B cell (primary cell): ENCODE measurements at regions not wholly inside any gene's neighbourhood (a gene's known extent, or its start where the extent isn't known, plus 50 kb on each side); places are given as distances from the start of the nearest gene placed in this dataset.

ENCODE experiments used
- ATAC-seq: fragments of 200-7000 bp; cut with Tn5 transposase; one replicate; pipeline ENCODE4 v1.10.0; 2021; ENCODE audit warnings: low read depth, mild to moderate bottlenecking, moderate number of reproducible peaks, moderate library complexity
- CTCF ChIA-PET: fragments of 350-600 bp; sonication (Branson Sonifier 250); formaldehyde crosslinking; loops from one replicate; lab custom pipeline; 2021; ENCODE audit warnings: antibody characterized with exemption, inconsistent platforms; lab: Charles Lee
- POLR2A ChIA-PET: fragments of 350-600 bp; sonication (Branson Sonifier 250); formaldehyde crosslinking; loops from one replicate; lab custom pipeline; 2021; ENCODE audit warnings: antibody characterized with exemption; lab: Charles Lee
- DNase-seq: peaks from one replicate; pipeline ENCODE4 v3.0.0; 2013
- H2AFZ ChIP-seq: 2 replicates; pipeline ENCODE4 v1.6.1; 2012; ENCODE audit warnings: mild to moderate bottlenecking, low read depth, low read length; ENCODE audit not compliant: insufficient read depth, poor library complexity, severe bottlenecking
- H3K27ac ChIP-seq, 2 donors: 1 replicate in 1 of 2; 2 replicates in 1 of 2; pipeline ENCODE4 v1.5.1; 2012 to 2013; ENCODE audit warnings: low read length in 2 of 2, mild to moderate bottlenecking in 2 of 2, moderate library complexity in 1 of 2
- H3K27me3 ChIP-seq, 4 experiments: fragments of 200-600 bp in 1 of 4; sonication (generic) in 1 of 4; replicated peaks in 1 of 4; 1 replicate in 2 of 4; 2 replicates in 2 of 4; pipeline versions ENCODE4 v1.6.1 to v1.7.0; 2013 to 2016; ENCODE audit warnings: low read length in 3 of 4, mild to moderate bottlenecking in 2 of 4, mixed read lengths in 1 of 4, moderate library complexity in 1 of 4; ENCODE audit not compliant: insufficient read depth in 4 of 4, control insufficient read depth in 3 of 4; ENCODE audit errors: control extremely low read depth in 1 of 4
- H3K36me3 ChIP-seq, 2 experiments: replicated peaks in 1 of 2; 1 replicate in 1 of 2; 2 replicates in 1 of 2; pipeline versions ENCODE4 v1.6.1 to v1.7.1; 2013; ENCODE audit warnings: low read length in 1 of 2; ENCODE audit not compliant: insufficient read depth in 2 of 2, control insufficient read depth in 1 of 2; ENCODE audit errors: control extremely low read depth in 1 of 2, extremely low read depth in 1 of 2
- H3K4me1 ChIP-seq, 2 donors: fragments of 200-600 bp in 1 of 2; sonication (generic) in 1 of 2; 1 replicate in 1 of 2; 2 replicates in 1 of 2; pipeline versions ENCODE4 v1.5.1 to v1.6.1; 2013 to 2017; ENCODE audit warnings: low read length in 2 of 2; ENCODE audit not compliant: control insufficient read depth in 2 of 2, insufficient read depth in 2 of 2
- H3K4me2 ChIP-seq: replicated peaks from 2 replicates; pipeline ENCODE3; 2012; ENCODE audit warnings: mild to moderate bottlenecking, low read depth, low read length; ENCODE audit not compliant: poor library complexity, severe bottlenecking
- H3K4me3 ChIP-seq, 5 experiments: fragments of 200-600 bp in 1 of 5; sonication (generic) in 1 of 5; 1 replicate in 3 of 5; 2 replicates in 2 of 5; pipeline versions ENCODE4 v1.5.1 to v1.7.0; 2011 to 2016; ENCODE audit warnings: low read length in 4 of 5, mild to moderate bottlenecking in 4 of 5, low read depth in 2 of 5, control low read depth in 1 of 5, moderate library complexity in 1 of 5; ENCODE audit not compliant: insufficient read depth in 1 of 5; ENCODE audit errors: control extremely low read depth in 1 of 5, extremely low read depth in 1 of 5
- H3K79me2 ChIP-seq: fragments of 200-600 bp; sonication (generic); one replicate; pipeline ENCODE4 v1.6.0; 2016; ENCODE audit warnings: low read length; ENCODE audit not compliant: control insufficient read depth, insufficient read depth
- H3K9ac ChIP-seq: fragments of 200-600 bp; sonication (generic); 2 replicates; pipeline ENCODE4 v1.6.1; 2017; ENCODE audit warnings: mild to moderate bottlenecking, low read length, moderate library complexity
- H3K9me3 ChIP-seq, 3 donors: one replicate each; pipeline versions ENCODE4 v1.6.1 to v1.7.1; 2013; ENCODE audit warnings: low read length in 2 of 3; ENCODE audit not compliant: control insufficient read depth in 2 of 3, insufficient read depth in 1 of 3; ENCODE audit errors: control extremely low read depth in 1 of 3
- H4K20me1 ChIP-seq: 2 replicates; pipeline ENCODE4 v1.6.0; 2012; ENCODE audit warnings: mild to moderate bottlenecking, low read length; ENCODE audit not compliant: insufficient read depth, control insufficient read depth, poor library complexity, severe bottlenecking
- H3K27ac Mint-ChIP-seq: one replicate; pipeline ENCODE4 v1.8.0; 2021; ENCODE audit warnings: mixed read lengths
- H3K27me3 Mint-ChIP-seq: one replicate; pipeline ENCODE4 v1.8.0; 2021; ENCODE audit warnings: mixed read lengths
- H3K4me1 Mint-ChIP-seq: one replicate; pipeline ENCODE4 v1.8.0; 2021; ENCODE audit warnings: mixed read lengths
- H3K4me3 Mint-ChIP-seq: one replicate; pipeline ENCODE4 v1.8.0; 2021; ENCODE audit warnings: mixed read lengths
- H3K9me3 Mint-ChIP-seq: one replicate; pipeline ENCODE4 v1.8.0; 2022; ENCODE audit warnings: mixed read lengths; ENCODE audit not compliant: insufficient read depth
- EZH2 ChIP-seq: IDR thresholded peaks from 2 replicates; pipeline ENCODE4 v1.6.1; 2012; ENCODE audit warnings: borderline replicate concordance, low read depth, mild to moderate bottlenecking, moderate library complexity, low read length; ENCODE audit not compliant: insufficient read depth, poor library complexity, severe bottlenecking
- WGBS: methylation state at CpG from one replicate; pipeline ENCODE4 v1.1.5; 2013; ENCODE audit warnings: missing lambda C conversion rate; ENCODE audit not compliant: insufficient coverage; 5-methylcytosine and 5-hydroxymethylcytosine counted together
- intact Hi-C: fragments of 100-400 bp; cut with micrococcal nuclease; formaldehyde crosslinking; loops from one replicate; pipeline ENCODE4 v1.10.0; 2022
- TF ChIP-seq, protein P1 (sequence below): fragments of 200-600 bp; IDR thresholded peaks from one replicate; pipeline ENCODE4 v1.8.0; 2022; ENCODE audit warnings: antibody characterized with exemption, mild to moderate bottlenecking

DNA sequence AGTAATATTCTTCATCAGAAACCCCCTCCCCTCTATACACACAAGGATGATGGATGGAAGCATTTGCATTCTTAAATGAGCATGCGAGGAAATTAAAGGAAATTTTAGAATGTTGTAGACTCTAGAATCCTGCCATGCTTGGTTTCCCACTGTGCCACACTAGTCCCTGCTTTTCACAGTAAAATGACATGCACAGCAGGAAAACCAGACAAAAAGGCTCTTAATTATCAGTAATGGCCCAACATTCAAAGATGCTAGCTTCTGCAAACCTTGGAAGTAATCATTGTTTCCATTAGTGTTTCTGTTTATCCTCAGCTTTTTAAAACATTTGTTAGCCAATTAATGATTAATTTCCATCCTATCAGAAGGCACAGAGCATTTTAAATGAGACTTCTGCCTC, 255.8 kb downstream of the SLCO4C1 start:
- Histone ChIP-seq H3K36me3 (no peaks in the 10 kb centered on the region), H3K9me3 (no peaks in the 10 kb centered on the region), H3K4me3 (no peak overlapping the region), H3K27ac (no peak overlapping the region), H3K4me2 (no peak overlapping the region), H3K79me2 (no peaks in the 10 kb centered on the region), H2AFZ (no peak overlapping the region), H4K20me1 (no peaks in the 10 kb centered on the region), H3K4me1 (no peaks in the 10 kb centered on the region), H3K27me3 (no peaks in the 10 kb centered on the region), H3K9ac (no peak overlapping the region)
- Mint-ChIP-seq H3K9me3 (no peaks in the 10 kb centered on the region), H3K4me1 (no peaks in the 10 kb centered on the region), H3K27ac (no peak overlapping the region), H3K27me3 (no peaks in the 10 kb centered on the region), H3K4me3 (no peak overlapping the region)
- intact Hi-C loops, result no loop called here
- ATAC-seq (no peak), DNase-seq (no peak)
- WGBS, result no CpG with 5 or more reads among the region's 1 CpG
- ChIA-PET CTCF (interaction anchor here (0.6 kb wide), 1 partner anchor 7 kb away, joined by 3 read pairs; no protein-coding TSS in a partner anchor), POLR2A (no interaction called here)
- no peak for TF ChIP-seq EZH2
- TF ChIP-seq, protein P1, sequence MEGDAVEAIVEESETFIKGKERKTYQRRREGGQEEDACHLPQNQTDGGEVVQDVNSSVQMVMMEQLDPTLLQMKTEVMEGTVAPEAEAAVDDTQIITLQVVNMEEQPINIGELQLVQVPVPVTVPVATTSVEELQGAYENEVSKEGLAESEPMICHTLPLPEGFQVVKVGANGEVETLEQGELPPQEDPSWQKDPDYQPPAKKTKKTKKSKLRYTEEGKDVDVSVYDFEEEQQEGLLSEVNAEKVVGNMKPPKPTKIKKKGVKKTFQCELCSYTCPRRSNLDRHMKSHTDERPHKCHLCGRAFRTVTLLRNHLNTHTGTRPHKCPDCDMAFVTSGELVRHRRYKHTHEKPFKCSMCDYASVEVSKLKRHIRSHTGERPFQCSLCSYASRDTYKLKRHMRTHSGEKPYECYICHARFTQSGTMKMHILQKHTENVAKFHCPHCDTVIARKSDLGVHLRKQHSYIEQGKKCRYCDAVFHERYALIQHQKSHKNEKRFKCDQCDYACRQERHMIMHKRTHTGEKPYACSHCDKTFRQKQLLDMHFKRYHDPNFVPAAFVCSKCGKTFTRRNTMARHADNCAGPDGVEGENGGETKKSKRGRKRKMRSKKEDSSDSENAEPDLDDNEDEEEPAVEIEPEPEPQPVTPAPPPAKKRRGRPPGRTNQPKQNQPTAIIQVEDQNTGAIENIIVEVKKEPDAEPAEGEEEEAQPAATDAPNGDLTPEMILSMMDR, result no peak

DNA sequence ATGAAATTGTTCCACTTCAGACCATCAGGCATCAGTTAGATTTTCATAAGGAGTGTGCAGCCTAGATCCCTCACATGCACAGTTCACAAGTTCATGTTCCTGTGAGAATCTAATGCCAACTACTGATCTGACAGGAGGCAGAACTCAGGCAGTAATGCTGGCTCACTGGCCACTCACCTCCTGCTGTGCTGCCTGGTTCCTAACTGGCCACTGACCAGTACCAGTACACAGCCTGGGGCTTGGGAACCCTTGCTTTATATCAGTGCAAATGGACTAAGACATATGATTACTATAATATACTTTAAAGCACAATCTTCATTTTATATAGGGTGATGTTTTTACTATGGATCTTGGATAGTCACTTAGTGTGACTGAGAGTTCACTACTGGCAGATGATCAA, 259.2 kb downstream of the SLCO4C1 start:
- Mint-ChIP-seq H3K4me3 (no peak overlapping the region), H3K27me3 (no peaks in the 10 kb centered on the region), H3K9me3 (no peaks in the 10 kb centered on the region), H3K4me1 (no peaks in the 10 kb centered on the region), H3K27ac (no peak overlapping the region)
- H4K20me1 ChIP-seq, result no peaks in the 10 kb centered on the region
- no peaks in the 10 kb centered on the region for H3K9me3 ChIP-seq
- no peak overlapping the region for H3K4me3 ChIP-seq
- no peaks in the 10 kb centered on the region for H3K27me3 ChIP-seq
- ChIA-PET POLR2A (no interaction called here), CTCF (no interaction called here)
- H3K79me2 ChIP-seq, result no peaks in the 10 kb centered on the region
- no peak overlapping the region for H3K27ac ChIP-seq
- no peak overlapping the region for H2AFZ ChIP-seq
- no peak for TF ChIP-seq EZH2
- TF ChIP-seq, protein P1, result no peak
- intact Hi-C loops, result no loop called here
- no peak overlapping the region for H3K4me2 ChIP-seq
- no peak for ATAC-seq
- no peak overlapping the region for H3K9ac ChIP-seq
- no peaks in the 10 kb centered on the region for H3K36me3 ChIP-seq
- no peak for DNase-seq
- no peaks in the 10 kb centered on the region for H3K4me1 ChIP-seq
